ENCODE measurements at regions not wholly inside any gene's neighbourhood (a gene's known extent, or its start where the extent isn't known, plus 50 kb on each side); places are given as distances from the start of the nearest gene placed in this dataset.

DNA sequence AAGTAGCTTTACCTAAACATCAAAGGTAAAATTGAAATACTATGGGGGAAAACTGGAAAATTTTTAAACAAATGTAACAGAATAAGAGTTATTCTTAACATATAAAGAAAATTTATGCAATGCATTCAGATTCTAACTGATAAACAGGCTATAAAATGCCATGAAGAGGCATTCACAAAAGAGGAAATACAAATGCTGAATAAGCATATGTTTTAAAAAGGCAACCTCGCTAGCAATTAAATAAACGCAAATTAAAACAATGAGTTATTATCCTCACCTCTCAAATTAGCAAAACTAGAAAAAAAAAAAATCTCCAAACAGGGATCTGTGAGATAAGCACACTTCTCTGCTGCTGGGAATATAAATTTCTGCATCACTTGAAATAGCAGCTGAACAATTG, 63.2 kb upstream of the BRINP1 start:
- Histone ChIP-seq H3K4me3 (ENCODE audit: low read length) (no peak overlapping the region), H3K27ac (ENCODE audit: low read length) (no peak overlapping the region), H3K4me1 (ENCODE audit: control insufficient read depth, insufficient read depth, low read length) (no peaks in the 10 kb centered on the region), H3K9me3 (ENCODE audit: control insufficient read depth, insufficient read depth, low read length) (no peaks in the 10 kb centered on the region), H3K27me3 (ENCODE audit: control insufficient read depth, insufficient read depth, low read length) (no peaks in the 10 kb centered on the region), H3K36me3 (ENCODE audit: control insufficient read depth, insufficient read depth, low read length) (no peaks in the 10 kb centered on the region)
- no peak for TF ChIP-seq CTCF (IDR thresholded peaks at IDR 0.05)
- DNase-seq: no peak
- no peak for ATAC-seq
- Mint-ChIP-seq H3K4me1 (no peaks in the 10 kb centered on the region), H3K27ac (no peak overlapping the region), H3K9me3 (peaks cover 0 to 8% of the 10 kb centered on the region in 2 donors), H3K4me3 (no peak overlapping the region), H3K36me3 (no peaks in the 10 kb centered on the region), H3K27me3 (ENCODE audit: low read depth in 2 of 2) (no peaks in the 10 kb centered on the region)
- WGBS (ENCODE audit: insufficient coverage): 90% methylated on average over 2 of the region's 2 CpGs
- intact Hi-C loops (cut with micrococcal nuclease): no loop called here

GRCh38 chr9:119429302-119429701, 60.1 kb upstream of the BRINP1 start:
- Mint-ChIP-seq H3K4me1 (no peaks in the 10 kb centered on the region), H3K27ac (no peak overlapping the region), H3K27me3 (ENCODE audit: low read depth in 2 of 2) (no peaks in the 10 kb centered on the region), H3K9me3 (peaks cover 2 to 7% of the 10 kb centered on the region in 2 donors), H3K4me3 (no peak overlapping the region), H3K36me3 (peaks cover 8% of the 10 kb centered on the region)
- H3K27me3 ChIP-seq (ENCODE audit: control insufficient read depth, insufficient read depth, low read length): no peaks in the 10 kb centered on the region
- no peaks in the 10 kb centered on the region for H3K9me3 ChIP-seq (ENCODE audit: control insufficient read depth, insufficient read depth, low read length)
- intact Hi-C loops (cut with micrococcal nuclease): no loop called here
- H3K4me1 ChIP-seq (ENCODE audit: control insufficient read depth, insufficient read depth, low read length): no peaks in the 10 kb centered on the region
- ATAC-seq: no peak
- no peak overlapping the region for H3K27ac ChIP-seq (ENCODE audit: low read length)
- H3K4me3 ChIP-seq (ENCODE audit: low read length): no peak overlapping the region
- no peak for TF ChIP-seq CTCF (IDR thresholded peaks at IDR 0.05)
- H3K36me3 ChIP-seq (ENCODE audit: control insufficient read depth, insufficient read depth, low read length): no peaks in the 10 kb centered on the region
- 84% methylated on average over 4 of the region's 4 CpGs for WGBS (ENCODE audit: insufficient coverage)
- no peak for DNase-seq

DNA sequence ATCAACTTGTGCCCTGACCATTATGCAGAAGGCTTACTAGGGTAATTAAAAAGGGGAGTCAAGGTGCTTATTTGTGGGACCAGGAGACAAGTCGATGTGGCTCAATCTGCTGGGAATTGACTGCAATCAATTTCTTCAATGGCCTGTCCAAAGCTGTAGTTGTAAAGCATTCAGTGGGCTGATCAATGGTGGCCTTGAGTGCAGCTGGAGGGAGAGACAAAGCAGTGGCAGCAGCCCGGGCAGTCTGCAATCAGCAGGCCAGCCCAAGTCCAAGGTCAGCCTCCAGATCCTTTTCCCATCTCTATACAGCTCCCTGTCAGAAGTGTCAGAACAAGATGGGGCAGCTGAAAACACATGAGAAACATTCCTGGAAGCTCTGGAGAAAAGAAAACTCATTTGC, 51.0 kb upstream of the BRINP1 start:
- Mint-ChIP-seq H3K9me3 (peaks cover 2 to 3% of the 10 kb centered on the region in 2 donors), H3K27me3 (ENCODE audit: low read depth in 2 of 2) (no peaks in the 10 kb centered on the region), H3K4me3 (no peak overlapping the region), H3K36me3 (no peaks in the 10 kb centered on the region), H3K27ac (no peak overlapping the region), H3K4me1 (no peaks in the 10 kb centered on the region)
- no peak overlapping the region for H3K4me3 ChIP-seq (ENCODE audit: low read length)
- WGBS (ENCODE audit: insufficient coverage): 60% methylated on average over 2 of the region's 2 CpGs
- ATAC-seq (no peak), DNase-seq (no peak)
- H3K27ac ChIP-seq (ENCODE audit: low read length): no peak overlapping the region
- no peaks in the 10 kb centered on the region for H3K4me1 ChIP-seq (ENCODE audit: control insufficient read depth, insufficient read depth, low read length)
- no peak for TF ChIP-seq CTCF (IDR thresholded peaks at IDR 0.05)
- no peaks in the 10 kb centered on the region for H3K9me3 ChIP-seq (ENCODE audit: control insufficient read depth, insufficient read depth, low read length)
- intact Hi-C loops (cut with micrococcal nuclease): no loop called here
- no peaks in the 10 kb centered on the region for H3K27me3 ChIP-seq (ENCODE audit: control insufficient read depth, insufficient read depth, low read length)
- H3K36me3 ChIP-seq (ENCODE audit: control insufficient read depth, insufficient read depth, low read length): no peaks in the 10 kb centered on the region
